ENCODE measurements at regions not wholly inside any gene's neighbourhood (a gene's known extent, or its start where the extent isn't known, plus 50 kb on each side); places are given as distances from the start of the nearest gene placed in this dataset.

GRCh38 chr3:31300456-31301443, 232.0 kb upstream of the STT3B start:
- TF ChIP-seq, protein P1, sequence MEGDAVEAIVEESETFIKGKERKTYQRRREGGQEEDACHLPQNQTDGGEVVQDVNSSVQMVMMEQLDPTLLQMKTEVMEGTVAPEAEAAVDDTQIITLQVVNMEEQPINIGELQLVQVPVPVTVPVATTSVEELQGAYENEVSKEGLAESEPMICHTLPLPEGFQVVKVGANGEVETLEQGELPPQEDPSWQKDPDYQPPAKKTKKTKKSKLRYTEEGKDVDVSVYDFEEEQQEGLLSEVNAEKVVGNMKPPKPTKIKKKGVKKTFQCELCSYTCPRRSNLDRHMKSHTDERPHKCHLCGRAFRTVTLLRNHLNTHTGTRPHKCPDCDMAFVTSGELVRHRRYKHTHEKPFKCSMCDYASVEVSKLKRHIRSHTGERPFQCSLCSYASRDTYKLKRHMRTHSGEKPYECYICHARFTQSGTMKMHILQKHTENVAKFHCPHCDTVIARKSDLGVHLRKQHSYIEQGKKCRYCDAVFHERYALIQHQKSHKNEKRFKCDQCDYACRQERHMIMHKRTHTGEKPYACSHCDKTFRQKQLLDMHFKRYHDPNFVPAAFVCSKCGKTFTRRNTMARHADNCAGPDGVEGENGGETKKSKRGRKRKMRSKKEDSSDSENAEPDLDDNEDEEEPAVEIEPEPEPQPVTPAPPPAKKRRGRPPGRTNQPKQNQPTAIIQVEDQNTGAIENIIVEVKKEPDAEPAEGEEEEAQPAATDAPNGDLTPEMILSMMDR (IDR thresholded peaks at IDR 0.05), result no peak
- TF ChIP-seq POLR2A (IDR thresholded peaks at IDR 0.05) (no peak), EP300 (IDR thresholded peaks at IDR 0.05) (no peak), POLR2AphosphoS5 (IDR thresholded peaks at IDR 0.05) (peak in 1 of 2 donors; percentile 31)
